HEK293T (cell line): ENCODE measurements at regions not wholly inside any gene's neighbourhood (a gene's known extent, or its start where the extent isn't known, plus 50 kb on each side); places are given as distances from the start of the nearest gene placed in this dataset.

ENCODE experiments used
- CTCF ChIA-PET: fragments of 350-600 bp; formaldehyde crosslinking; extraction: SDS; loops from one replicate; lab custom pipeline; 2021; ENCODE audit warnings: antibody characterized with exemption, inconsistent platforms; lab: Yijun Ruan, JAX
- POLR2A ChIA-PET: fragments of 350-600 bp; formaldehyde crosslinking; extraction: SDS; loops from one replicate; lab custom pipeline; 2020; ENCODE audit warnings: antibody characterized with exemption, inconsistent platforms; lab: Yijun Ruan, JAX
- DNase-seq: peaks from one replicate; pipeline ENCODE4 v3.0.0; 2012; ENCODE audit warnings: mixed read lengths; ENCODE audit errors: extremely low spot score
- ARNT ChIP-seq: fragments of 450-650 bp; IDR thresholded peaks from 2 replicates; pipeline ENCODE4 v1.6.1; 2017; ENCODE audit warnings: mild to moderate bottlenecking
- BHLHE40 ChIP-seq: fragments of 450-650 bp; IDR thresholded peaks from 2 replicates; pipeline ENCODE4 v1.6.1; 2016; ENCODE audit warnings: mild to moderate bottlenecking, moderate library complexity, borderline replicate concordance
- CTBP1 ChIP-seq: fragments of 450-650 bp; IDR thresholded peaks from 2 replicates; pipeline ENCODE4 v1.6.1; 2016; ENCODE audit warnings: borderline replicate concordance
- ELF4 ChIP-seq: fragments of 450-650 bp; IDR thresholded peaks from 2 replicates; pipeline ENCODE4 v1.6.1; 2017; ENCODE audit warnings: antibody characterized with exemption
- FOXA1 ChIP-seq: fragments of 450-650 bp; IDR thresholded peaks from 2 replicates; pipeline ENCODE4 v1.6.1; 2016; ENCODE audit warnings: mild to moderate bottlenecking
- FOXK2 ChIP-seq: fragments of 450-650 bp; IDR thresholded peaks from 2 replicates; pipeline ENCODE4 v1.6.1; 2016; ENCODE audit warnings: mild to moderate bottlenecking
- FOXM1 ChIP-seq: fragments of 450-650 bp; IDR thresholded peaks from 2 replicates; pipeline ENCODE4 v1.6.1; 2017; ENCODE audit warnings: mild to moderate bottlenecking, borderline replicate concordance
- HDGF ChIP-seq: fragments of 450-650 bp; IDR thresholded peaks from 2 replicates; pipeline ENCODE4 v1.6.1; 2017; ENCODE audit warnings: antibody characterized with exemption, borderline replicate concordance
- L3MBTL2 ChIP-seq: fragments of 450-650 bp; conservative IDR thresholded peaks from 2 replicates; pipeline ENCODE4 v1.6.1; 2016; ENCODE audit warnings: mild to moderate bottlenecking
- LEF1 ChIP-seq: fragments of 450-650 bp; IDR thresholded peaks from 2 replicates; pipeline ENCODE4 v1.6.1; 2017; ENCODE audit warnings: mild to moderate bottlenecking, borderline replicate concordance
- NFRKB ChIP-seq: fragments of 450-650 bp; IDR thresholded peaks from 2 replicates; pipeline ENCODE4 v1.6.1; 2016; ENCODE audit warnings: mild to moderate bottlenecking, moderate library complexity
- SP1 ChIP-seq: fragments of 450-650 bp; IDR thresholded peaks from 2 replicates; pipeline ENCODE4 v1.6.1; 2017
- SUZ12 ChIP-seq: fragments of 450-650 bp; IDR thresholded peaks from 2 replicates; pipeline ENCODE4 v1.6.1; 2016; ENCODE audit warnings: mild to moderate bottlenecking
- TARDBP ChIP-seq: fragments of 450-650 bp; IDR thresholded peaks from 2 replicates; pipeline ENCODE4 v1.6.1; 2016
- ZNF384 ChIP-seq: fragments of 450-650 bp; IDR thresholded peaks from 2 replicates; pipeline ENCODE4 v1.6.1; 2016
- TF ChIP-seq, protein P1 (sequence below): fragments of 450-650 bp; IDR thresholded peaks from 2 replicates; pipeline ENCODE4 v1.6.1; 2016

DNA sequence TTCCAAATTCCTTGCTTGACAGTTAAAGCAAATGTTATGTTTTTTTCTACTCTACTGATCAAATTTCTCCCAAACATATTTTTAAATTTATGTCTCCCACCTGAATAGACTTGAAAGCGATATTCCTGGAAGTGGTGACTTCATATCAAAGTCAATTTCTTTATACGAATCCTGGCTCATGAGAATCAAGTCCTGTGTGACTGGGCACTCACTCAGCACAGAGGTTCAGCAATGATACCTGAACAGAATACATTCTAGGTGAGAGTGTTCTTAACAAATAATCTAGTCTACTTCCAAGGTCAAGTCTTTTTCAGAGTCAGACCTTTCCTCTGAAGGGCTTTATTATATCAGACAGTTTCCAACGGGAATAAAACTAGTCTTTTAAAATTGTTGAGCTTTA is 1070.6 kb downstream of the TRHDE start:
- ChIA-PET CTCF (no interaction called here), POLR2A (no interaction called here)
- no peak for TF ChIP-seq SP1
- no peak for TF ChIP-seq FOXA1
- TF ChIP-seq TARDBP: no peak
- TF ChIP-seq BHLHE40: no peak
- TF ChIP-seq HDGF: no peak
- TF ChIP-seq ARNT: no peak
- no peak for TF ChIP-seq SUZ12
- TF ChIP-seq, protein P1, sequence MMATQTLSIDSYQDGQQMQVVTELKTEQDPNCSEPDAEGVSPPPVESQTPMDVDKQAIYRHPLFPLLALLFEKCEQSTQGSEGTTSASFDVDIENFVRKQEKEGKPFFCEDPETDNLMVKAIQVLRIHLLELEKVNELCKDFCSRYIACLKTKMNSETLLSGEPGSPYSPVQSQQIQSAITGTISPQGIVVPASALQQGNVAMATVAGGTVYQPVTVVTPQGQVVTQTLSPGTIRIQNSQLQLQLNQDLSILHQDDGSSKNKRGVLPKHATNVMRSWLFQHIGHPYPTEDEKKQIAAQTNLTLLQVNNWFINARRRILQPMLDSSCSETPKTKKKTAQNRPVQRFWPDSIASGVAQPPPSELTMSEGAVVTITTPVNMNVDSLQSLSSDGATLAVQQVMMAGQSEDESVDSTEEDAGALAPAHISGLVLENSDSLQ: no peak
- TF ChIP-seq NFRKB: no peak
- TF ChIP-seq ELF4: no peak
- TF ChIP-seq FOXM1: no peak
- no peak for TF ChIP-seq L3MBTL2
- TF ChIP-seq ZNF384: no peak
- TF ChIP-seq CTBP1: no peak
- no peak for TF ChIP-seq FOXK2
- TF ChIP-seq LEF1: no peak
- DNase-seq: no peak

- TF ChIP-seq ARNT: no peak
- TF ChIP-seq FOXA1: no peak
- TF ChIP-seq FOXM1: no peak
- TF ChIP-seq L3MBTL2: no peak
- no peak for TF ChIP-seq LEF1
- no peak for TF ChIP-seq ELF4
- no peak for TF ChIP-seq CTBP1
- no peak for TF ChIP-seq NFRKB
- no peak for TF ChIP-seq SUZ12
- TF ChIP-seq BHLHE40: no peak
- no peak for TF ChIP-seq SP1
- TF ChIP-seq ZNF384: no peak
- TF ChIP-seq TARDBP: no peak
- TF ChIP-seq, protein P1: no peak
- TF ChIP-seq HDGF: no peak
- no peak for TF ChIP-seq FOXK2
- ChIA-PET POLR2A (no interaction called here), CTCF (no interaction called here)
- no peak for DNase-seq
Measured at GRCh38 chr12:73352826-73353225, 1080.7 kb downstream of the TRHDE start.

DNA sequence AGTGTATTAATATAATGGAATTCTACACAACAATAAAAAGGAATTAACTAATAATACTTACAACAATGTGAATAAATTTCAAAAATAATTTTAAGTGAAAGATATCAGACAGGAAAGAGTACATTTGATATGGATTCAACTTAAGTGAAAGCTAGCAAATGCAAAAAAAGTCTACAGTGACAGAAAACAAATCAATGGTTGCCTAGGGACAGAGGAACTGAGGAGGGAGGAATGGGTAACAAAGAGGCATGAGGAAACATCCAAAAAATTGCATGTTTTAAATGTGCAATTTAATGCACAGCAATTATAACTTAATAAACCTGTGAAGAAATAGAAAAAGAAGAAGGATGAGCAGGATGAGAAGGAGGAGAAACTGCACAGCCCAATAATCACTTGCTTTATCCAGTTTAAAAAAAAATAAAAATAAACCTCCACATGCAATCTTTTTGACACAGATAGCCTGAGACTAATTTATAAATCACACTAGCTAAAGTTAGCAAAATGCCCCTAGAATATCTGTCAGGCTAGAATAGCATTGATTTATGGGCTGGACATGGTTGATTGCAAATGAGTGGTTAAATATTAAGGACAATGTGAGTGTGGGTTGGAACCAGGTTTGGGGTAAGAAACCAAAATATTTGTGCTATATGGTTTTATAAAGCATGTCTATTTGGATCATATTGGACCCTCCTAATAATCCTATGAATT is 1089.1 kb downstream of the TRHDE start:
- TF ChIP-seq, protein P1: peak; percentile 41; the same call in 1 of the 2 replicates
- TF ChIP-seq FOXA1 (no peak), HDGF (no peak), ZNF384 (no peak), ELF4 (no peak), TARDBP (no peak)
- no peak for DNase-seq
- CTCF ChIA-PET: no interaction called here
- POLR2A ChIA-PET: no interaction called here

DNA sequence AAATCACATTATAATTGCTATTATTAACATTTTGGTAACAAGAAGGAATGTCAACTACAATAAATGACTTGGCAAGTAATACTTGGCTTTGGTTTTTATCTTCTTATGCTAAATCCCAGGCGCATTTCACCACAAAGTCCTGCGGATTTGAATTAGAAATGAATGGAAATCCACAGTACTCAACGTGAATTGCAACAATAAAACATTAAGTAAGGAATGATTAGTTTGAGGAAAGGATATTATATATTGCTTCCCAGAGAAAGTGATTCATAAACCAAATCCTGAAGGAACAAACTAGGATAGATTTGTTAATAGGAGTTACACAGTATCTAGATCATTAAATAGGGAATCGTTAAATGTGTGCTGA is 1089.7 kb downstream of the TRHDE start:
- ChIA-PET POLR2A (no interaction called here), CTCF (no interaction called here)
- TF ChIP-seq BHLHE40 (no peak), ZNF384 (no peak), FOXM1 (no peak), TARDBP (no peak), LEF1 (no peak), SUZ12 (no peak), CTBP1 (no peak), HDGF (no peak), ELF4 (no peak), FOXK2 (no peak), L3MBTL2 (no peak), NFRKB (no peak), FOXA1 (no peak), ARNT (no peak), SP1 (no peak)
- TF ChIP-seq, protein P1: no peak
- no peak for DNase-seq

DNA sequence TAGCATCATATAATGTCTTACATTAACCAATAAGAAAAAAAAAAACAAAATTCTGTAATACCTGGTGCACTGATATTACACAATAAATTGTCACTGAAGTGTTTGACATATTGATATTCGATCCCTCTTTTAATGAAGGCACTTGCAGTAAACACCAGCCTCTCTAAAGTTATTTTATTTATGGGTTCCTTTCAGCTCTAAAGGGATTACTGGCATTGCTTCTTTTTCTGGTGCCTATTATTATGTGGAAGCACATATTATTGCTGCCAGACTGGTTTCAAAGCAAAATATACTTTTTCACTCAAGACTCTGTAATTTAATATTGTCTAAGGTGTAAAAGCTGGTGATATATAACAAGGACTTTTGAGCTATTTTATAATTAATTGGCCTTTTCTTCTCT is 1090.5 kb downstream of the TRHDE start:
- POLR2A ChIA-PET: no interaction called here
- no peak for TF ChIP-seq SUZ12
- TF ChIP-seq FOXK2: no peak
- no peak for TF ChIP-seq FOXA1
- TF ChIP-seq, protein P1: no peak
- TF ChIP-seq BHLHE40: no peak
- TF ChIP-seq L3MBTL2: no peak
- no peak for TF ChIP-seq SP1
- no peak for TF ChIP-seq LEF1
- no peak for TF ChIP-seq ELF4
- TF ChIP-seq ZNF384: no peak
- no peak for TF ChIP-seq ARNT
- no peak for TF ChIP-seq NFRKB
- TF ChIP-seq HDGF: no peak
- no peak for TF ChIP-seq TARDBP
- TF ChIP-seq FOXM1: no peak
- no peak for TF ChIP-seq CTBP1
- no peak for DNase-seq
- CTCF ChIA-PET: no interaction called here
